GM23338 (cell line): ENCODE measurements at regions not wholly inside any gene's neighbourhood (a gene's known extent, or its start where the extent isn't known, plus 50 kb on each side); places are given as distances from the start of the nearest gene placed in this dataset.

Source experiments
- ATAC-seq: fragments of 200-7000 bp; cut with Tn5 transposase; 3 replicates; pipeline ENCODE4 v1.9.1; 2020
- DNase-seq: peaks from one replicate; pipeline ENCODE4 v3.0.0-alpha.2; 2015; ENCODE audit warnings: low spot score
- H2AFZ ChIP-seq: fragments of 200-600 bp; sonication (generic); 2 replicates; pipeline ENCODE4 v1.8.0; 2016; ENCODE audit warnings: antibody characterized with exemption, mild to moderate bottlenecking, moderate library complexity
- H3F3A ChIP-seq: fragments of 200-600 bp; sonication (generic); replicated peaks from 2 replicates; pipeline ENCODE4 v1.8.0; 2017; ENCODE audit warnings: antibody characterized with exemption, mixed run types, low read depth
- H3K27ac ChIP-seq: fragments of 200-600 bp; sonication (generic); 2 replicates; pipeline ENCODE4 v1.6.1; 2016; ENCODE audit warnings: low read depth
- H3K27me3 ChIP-seq: fragments of 200-600 bp; sonication (generic); 2 replicates; pipeline ENCODE4 v1.8.0; 2016; ENCODE audit warnings: mild to moderate bottlenecking, mixed run types, moderate library complexity; ENCODE audit not compliant: insufficient read depth
- H3K36me3 ChIP-seq: fragments of 200-600 bp; sonication (generic); 2 replicates; pipeline ENCODE4 v1.8.0; 2016; ENCODE audit warnings: mild to moderate bottlenecking; ENCODE audit not compliant: insufficient read depth
- H3K4me1 ChIP-seq: fragments of 200-600 bp; sonication (generic); 2 replicates; pipeline ENCODE4 v1.8.0; 2016; ENCODE audit warnings: mild to moderate bottlenecking, moderate library complexity; ENCODE audit not compliant: insufficient read depth
- H3K4me2 ChIP-seq: fragments of 200-600 bp; sonication (generic); 2 replicates; pipeline ENCODE4 v1.7.1; 2017; ENCODE audit warnings: mixed run types
- H3K4me3 ChIP-seq: fragments of 200-600 bp; sonication (generic); 2 replicates; pipeline ENCODE4 v1.6.1; 2016; ENCODE audit warnings: mixed run types
- H3K79me2 ChIP-seq: fragments of 200-600 bp; sonication (generic); replicated peaks from 2 replicates; pipeline ENCODE4 v1.8.0; 2017; ENCODE audit warnings: mild to moderate bottlenecking; ENCODE audit not compliant: insufficient read depth
- H3K9me2 ChIP-seq: fragments of 200-600 bp; sonication (generic); 2 replicates; pipeline ENCODE4 v1.8.0; 2017; ENCODE audit not compliant: insufficient read depth
- H4K20me1 ChIP-seq: fragments of 200-600 bp; sonication (generic); replicated peaks from 2 replicates; pipeline ENCODE4 v1.8.0; 2017; ENCODE audit warnings: mild to moderate bottlenecking; ENCODE audit not compliant: insufficient read depth
- H3K27ac Mint-ChIP-seq: 2 replicates; pipeline ENCODE4 v1.8.0; 2020; ENCODE audit warnings: inconsistent platforms, mild to moderate bottlenecking, moderate library complexity, mixed read lengths
- H3K27me3 Mint-ChIP-seq: 3 replicates; pipeline ENCODE4 v1.8.0; 2022; ENCODE audit warnings: low read depth, mild to moderate bottlenecking, moderate library complexity, mixed read lengths, inconsistent platforms; ENCODE audit not compliant: insufficient read depth, poor library complexity
- H3K36me3 Mint-ChIP-seq: 3 replicates; pipeline ENCODE4 v1.8.0; 2021; ENCODE audit warnings: low read depth, mild to moderate bottlenecking, inconsistent platforms, moderate library complexity, mixed read lengths
- H3K4me1 Mint-ChIP-seq: 3 replicates; pipeline ENCODE4 v1.8.0; 2020; ENCODE audit warnings: mild to moderate bottlenecking, inconsistent platforms, mixed read lengths
- H3K4me3 Mint-ChIP-seq: 3 replicates; pipeline ENCODE4 v1.8.0; 2021; ENCODE audit warnings: moderate library complexity, mild to moderate bottlenecking, inconsistent platforms, mixed read lengths
- H3K9me3 Mint-ChIP-seq: 3 replicates; pipeline ENCODE4 v1.8.0; 2020; ENCODE audit warnings: moderate library complexity, mild to moderate bottlenecking, inconsistent platforms, mixed read lengths
- EZH2 ChIP-seq: fragments of 200-600 bp; sonication (generic); IDR thresholded peaks from one replicate; pipeline ENCODE4 v1.8.0; 2017; ENCODE audit warnings: antibody characterized with exemption, mild to moderate bottlenecking, low read depth; ENCODE audit not compliant: unreplicated experiment
- POLR2AphosphoS5 ChIP-seq: IDR thresholded peaks from 2 replicates; pipeline ENCODE4 v1.6.1; 2016; ENCODE audit warnings: antibody characterized with exemption, low read depth
- STAT1 ChIP-seq: IDR thresholded peaks from one replicate; pipeline ENCODE4 v1.6.1; 2016; ENCODE audit warnings: antibody characterized with exemption; ENCODE audit not compliant: unreplicated experiment
- ZNF114 ChIP-seq: fragments of 250-450 bp; sonication (Bioruptor Pico); IDR thresholded peaks from 2 replicates; pipeline ENCODE4 v1.5.0; 2020; ENCODE audit warnings: mild to moderate bottlenecking, moderate library complexity
- ZNF331 ChIP-seq: fragments of 250-450 bp; sonication (Bioruptor Pico); IDR thresholded peaks from 2 replicates; pipeline ENCODE4 v1.5.0; 2020; ENCODE audit warnings: low read depth, mild to moderate bottlenecking, moderate library complexity
- TF ChIP-seq, protein P1 (sequence below): fragments of 250-450 bp; sonication (Bioruptor Pico); IDR thresholded peaks from 2 replicates; pipeline ENCODE4 v1.5.0; 2020; ENCODE audit warnings: mild to moderate bottlenecking, moderate library complexity
- TF ChIP-seq, protein P2 (sequence below), 2 experiments: fragments of 200-600 bp in 1 of 2; sonication (generic) in 1 of 2; conservative IDR thresholded peaks; 2 replicates each; pipeline versions ENCODE4 v1.5.1 to v1.6.1; 2016 to 2017; ENCODE audit warnings: antibody characterized with exemption in 2 of 2, low read depth in 2 of 2, mild to moderate bottlenecking in 2 of 2, moderate library complexity in 1 of 2

DNA sequence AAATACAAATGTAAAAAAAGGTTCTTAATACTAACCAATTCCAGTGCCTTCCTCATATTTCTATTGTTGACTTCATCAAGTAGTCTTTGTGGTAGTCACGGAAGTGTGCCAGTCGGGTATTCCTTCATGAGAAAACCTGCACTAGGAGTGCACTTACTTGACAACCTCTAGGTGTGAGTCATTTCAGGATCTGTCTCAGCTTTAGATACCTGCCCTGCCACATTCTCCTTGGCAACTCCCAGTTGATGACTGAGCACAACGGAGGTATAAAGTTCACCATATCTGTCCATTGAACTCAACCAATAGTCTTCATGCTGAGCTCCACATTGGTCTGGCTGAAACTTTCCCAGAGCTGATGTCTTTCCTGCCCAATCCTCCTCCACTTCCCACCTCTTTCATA is 215.7 kb downstream of the SYT10 start (continued):
- TF ChIP-seq, protein P1, sequence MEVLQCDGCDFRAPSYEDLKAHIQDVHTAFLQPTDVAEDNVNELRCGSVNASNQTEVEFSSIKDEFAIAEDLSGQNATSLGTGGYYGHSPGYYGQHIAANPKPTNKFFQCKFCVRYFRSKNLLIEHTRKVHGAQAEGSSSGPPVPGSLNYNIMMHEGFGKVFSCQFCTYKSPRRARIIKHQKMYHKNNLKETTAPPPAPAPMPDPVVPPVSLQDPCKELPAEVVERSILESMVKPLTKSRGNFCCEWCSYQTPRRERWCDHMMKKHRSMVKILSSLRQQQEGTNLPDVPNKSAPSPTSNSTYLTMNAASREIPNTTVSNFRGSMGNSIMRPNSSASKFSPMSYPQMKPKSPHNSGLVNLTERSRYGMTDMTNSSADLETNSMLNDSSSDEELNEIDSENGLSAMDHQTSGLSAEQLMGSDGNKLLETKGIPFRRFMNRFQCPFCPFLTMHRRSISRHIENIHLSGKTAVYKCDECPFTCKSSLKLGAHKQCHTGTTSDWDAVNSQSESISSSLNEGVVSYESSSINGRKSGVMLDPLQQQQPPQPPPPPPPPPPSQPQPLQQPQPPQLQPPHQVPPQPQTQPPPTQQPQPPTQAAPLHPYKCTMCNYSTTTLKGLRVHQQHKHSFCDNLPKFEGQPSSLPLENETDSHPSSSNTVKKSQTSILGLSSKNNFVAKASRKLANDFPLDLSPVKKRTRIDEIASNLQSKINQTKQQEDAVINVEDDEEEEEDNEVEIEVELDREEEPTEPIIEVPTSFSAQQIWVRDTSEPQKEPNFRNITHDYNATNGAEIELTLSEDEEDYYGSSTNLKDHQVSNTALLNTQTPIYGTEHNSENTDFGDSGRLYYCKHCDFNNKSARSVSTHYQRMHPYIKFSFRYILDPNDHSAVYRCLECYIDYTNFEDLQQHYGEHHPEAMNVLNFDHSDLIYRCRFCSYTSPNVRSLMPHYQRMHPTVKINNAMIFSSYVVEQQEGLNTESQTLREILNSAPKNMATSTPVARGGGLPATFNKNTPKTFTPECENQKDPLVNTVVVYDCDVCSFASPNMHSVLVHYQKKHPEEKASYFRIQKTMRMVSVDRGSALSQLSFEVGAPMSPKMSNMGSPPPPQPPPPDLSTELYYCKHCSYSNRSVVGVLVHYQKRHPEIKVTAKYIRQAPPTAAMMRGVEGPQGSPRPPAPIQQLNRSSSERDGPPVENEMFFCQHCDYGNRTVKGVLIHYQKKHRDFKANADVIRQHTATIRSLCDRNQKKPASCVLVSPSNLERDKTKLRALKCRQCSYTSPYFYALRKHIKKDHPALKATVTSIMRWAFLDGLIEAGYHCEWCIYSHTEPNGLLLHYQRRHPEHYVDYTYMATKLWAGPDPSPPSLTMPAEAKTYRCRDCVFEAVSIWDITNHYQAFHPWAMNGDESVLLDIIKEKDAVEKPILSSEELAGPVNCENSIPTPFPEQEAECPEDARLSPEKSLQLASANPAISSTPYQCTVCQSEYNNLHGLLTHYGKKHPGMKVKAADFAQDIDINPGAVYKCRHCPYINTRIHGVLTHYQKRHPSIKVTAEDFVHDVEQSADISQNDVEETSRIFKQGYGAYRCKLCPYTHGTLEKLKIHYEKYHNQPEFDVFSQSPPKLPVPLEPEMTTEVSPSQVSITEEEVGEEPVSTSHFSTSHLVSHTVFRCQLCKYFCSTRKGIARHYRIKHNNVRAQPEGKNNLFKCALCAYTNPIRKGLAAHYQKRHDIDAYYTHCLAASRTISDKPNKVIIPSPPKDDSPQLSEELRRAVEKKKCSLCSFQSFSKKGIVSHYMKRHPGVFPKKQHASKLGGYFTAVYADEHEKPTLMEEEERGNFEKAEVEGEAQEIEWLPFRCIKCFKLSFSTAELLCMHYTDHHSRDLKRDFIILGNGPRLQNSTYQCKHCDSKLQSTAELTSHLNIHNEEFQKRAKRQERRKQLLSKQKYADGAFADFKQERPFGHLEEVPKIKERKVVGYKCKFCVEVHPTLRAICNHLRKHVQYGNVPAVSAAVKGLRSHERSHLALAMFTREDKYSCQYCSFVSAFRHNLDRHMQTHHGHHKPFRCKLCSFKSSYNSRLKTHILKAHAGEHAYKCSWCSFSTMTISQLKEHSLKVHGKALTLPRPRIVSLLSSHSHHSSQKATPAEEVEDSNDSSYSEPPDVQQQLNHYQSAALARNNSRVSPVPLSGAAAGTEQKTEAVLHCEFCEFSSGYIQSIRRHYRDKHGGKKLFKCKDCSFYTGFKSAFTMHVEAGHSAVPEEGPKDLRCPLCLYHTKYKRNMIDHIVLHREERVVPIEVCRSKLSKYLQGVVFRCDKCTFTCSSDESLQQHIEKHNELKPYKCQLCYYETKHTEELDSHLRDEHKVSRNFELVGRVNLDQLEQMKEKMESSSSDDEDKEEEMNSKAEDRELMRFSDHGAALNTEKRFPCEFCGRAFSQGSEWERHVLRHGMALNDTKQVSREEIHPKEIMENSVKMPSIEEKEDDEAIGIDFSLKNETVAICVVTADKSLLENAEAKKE (CRISPR knock-in tag), result no peak
- no peak for TF ChIP-seq EZH2
- TF ChIP-seq POLR2AphosphoS5, result no peak
- TF ChIP-seq ZNF331 (CRISPR knock-in tag), result no peak
- no peak for TF ChIP-seq ZNF114 (CRISPR knock-in tag)

DNA sequence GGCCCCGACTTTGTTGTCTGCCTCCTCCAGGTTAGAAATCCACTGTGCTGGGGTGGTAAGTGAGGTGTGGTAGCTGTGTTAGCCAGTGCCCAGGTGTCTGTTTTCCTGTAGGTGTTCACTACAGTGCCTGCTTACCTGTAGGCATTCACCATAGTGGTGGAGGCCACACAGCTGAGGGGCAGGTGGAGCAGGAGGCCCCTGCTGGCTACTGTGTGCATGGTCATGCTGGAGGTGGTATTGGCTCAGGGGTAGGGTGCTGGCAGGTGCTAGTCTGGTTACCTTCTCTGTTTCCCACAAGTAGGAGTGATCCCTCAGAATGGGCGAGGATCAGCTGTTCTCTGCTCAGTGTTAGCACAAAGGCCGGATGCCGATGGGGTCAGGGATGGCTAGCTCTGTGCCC is 217.3 kb downstream of the SYT10 start:
- Histone ChIP-seq H3K36me3 (no peaks in the 10 kb centered on the region), H3K27ac (no peak overlapping the region), H4K20me1 (no peaks in the 10 kb centered on the region), H2AFZ (no peak overlapping the region), H3K4me1 (no peaks in the 10 kb centered on the region), H3K79me2 (no peaks in the 10 kb centered on the region), H3K27me3 (no peaks in the 10 kb centered on the region), H3F3A (no peaks in the 10 kb centered on the region), H3K4me2 (no peak overlapping the region), H3K9me2 (no peaks in the 10 kb centered on the region; the same call in 1 of the 2 replicates), H3K4me3 (no peak overlapping the region)
- peak; percentile 1 for DNase-seq
- peak; percentile 51; the same call in 2 of the 3 replicates for ATAC-seq
- H3K9me3 Mint-ChIP-seq, result peaks cover 33% of the 10 kb centered on the region
- peaks cover 7% of the 10 kb centered on the region; the same call in 2 of the 3 replicates for H3K36me3 Mint-ChIP-seq
- TF ChIP-seq, protein P2, sequence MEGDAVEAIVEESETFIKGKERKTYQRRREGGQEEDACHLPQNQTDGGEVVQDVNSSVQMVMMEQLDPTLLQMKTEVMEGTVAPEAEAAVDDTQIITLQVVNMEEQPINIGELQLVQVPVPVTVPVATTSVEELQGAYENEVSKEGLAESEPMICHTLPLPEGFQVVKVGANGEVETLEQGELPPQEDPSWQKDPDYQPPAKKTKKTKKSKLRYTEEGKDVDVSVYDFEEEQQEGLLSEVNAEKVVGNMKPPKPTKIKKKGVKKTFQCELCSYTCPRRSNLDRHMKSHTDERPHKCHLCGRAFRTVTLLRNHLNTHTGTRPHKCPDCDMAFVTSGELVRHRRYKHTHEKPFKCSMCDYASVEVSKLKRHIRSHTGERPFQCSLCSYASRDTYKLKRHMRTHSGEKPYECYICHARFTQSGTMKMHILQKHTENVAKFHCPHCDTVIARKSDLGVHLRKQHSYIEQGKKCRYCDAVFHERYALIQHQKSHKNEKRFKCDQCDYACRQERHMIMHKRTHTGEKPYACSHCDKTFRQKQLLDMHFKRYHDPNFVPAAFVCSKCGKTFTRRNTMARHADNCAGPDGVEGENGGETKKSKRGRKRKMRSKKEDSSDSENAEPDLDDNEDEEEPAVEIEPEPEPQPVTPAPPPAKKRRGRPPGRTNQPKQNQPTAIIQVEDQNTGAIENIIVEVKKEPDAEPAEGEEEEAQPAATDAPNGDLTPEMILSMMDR (conservative IDR thresholded peaks at IDR 0.05; ENCODE audit: low read depth in 2 of 2), result peak in 1 of 2 experiments; percentile 29; a peak in 1 of 4 replicates
- TF ChIP-seq EZH2, result no peak
- TF ChIP-seq ZNF331 (CRISPR knock-in tag), result no peak
- TF ChIP-seq STAT1, result no peak
- H3K27ac Mint-ChIP-seq, result no peak overlapping the region
- H3K27me3 Mint-ChIP-seq, result peaks cover 2% of the 10 kb centered on the region
- H3K4me1 Mint-ChIP-seq, result no peaks in the 10 kb centered on the region
- H3K4me3 Mint-ChIP-seq, result no peak overlapping the region
